Occipital lobe (tissue), 1 donor: ENCODE measurements at regions not wholly inside any gene's neighbourhood (a gene's known extent, or its start where the extent isn't known, plus 50 kb on each side); places are given as distances from the start of the nearest gene placed in this dataset.
"Not testable (repeated sequence)": the region's sequence is repeated elsewhere in the genome, so short reads cannot be mapped to it uniquely, and the experiment has no call there.

Source experiments
- DNase-seq: peaks from one replicate; lab custom pipeline; 2025; lab: John Stamatoyannopoulos, UW

DNA sequence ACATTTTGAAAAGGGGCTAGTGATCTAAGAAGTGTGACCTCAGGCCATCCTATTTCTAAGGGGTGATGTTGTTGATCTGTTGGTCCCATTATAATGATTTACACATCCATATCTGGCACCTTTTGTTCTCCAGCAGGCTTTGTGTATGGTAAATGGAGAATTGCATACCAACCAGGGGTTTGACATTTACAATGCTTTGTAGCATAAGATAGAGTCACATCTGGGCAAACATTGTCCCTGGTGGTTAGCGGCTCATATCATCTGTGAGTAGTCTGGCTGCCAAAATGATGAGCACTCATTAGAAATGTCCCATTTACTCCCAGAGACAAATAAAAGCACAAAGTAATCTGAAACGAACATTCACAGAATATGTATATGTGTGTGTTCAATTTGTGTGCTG, 1775.5 kb upstream of the CELF4 start:
- no peak for DNase-seq

DNA sequence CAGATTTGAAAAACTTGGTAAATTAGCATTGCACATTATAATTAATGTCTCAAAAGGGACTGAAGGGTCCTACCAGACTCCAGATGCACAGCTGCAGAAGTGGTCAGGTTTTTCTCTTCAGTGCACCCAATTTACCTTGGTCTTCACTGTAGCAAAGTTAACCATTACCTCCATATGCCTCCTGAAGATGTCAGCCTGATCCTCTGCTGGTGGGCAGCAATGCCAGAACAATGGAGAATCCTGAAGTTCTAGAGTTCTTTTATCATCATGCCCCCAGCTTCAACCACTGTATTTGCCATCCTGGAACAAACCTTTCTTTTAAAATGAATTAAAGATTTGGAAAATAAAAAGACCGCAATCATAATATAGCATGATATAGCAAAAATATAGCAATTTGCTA, 1774.8 kb upstream of the CELF4 start:
- no peak for DNase-seq

DNA sequence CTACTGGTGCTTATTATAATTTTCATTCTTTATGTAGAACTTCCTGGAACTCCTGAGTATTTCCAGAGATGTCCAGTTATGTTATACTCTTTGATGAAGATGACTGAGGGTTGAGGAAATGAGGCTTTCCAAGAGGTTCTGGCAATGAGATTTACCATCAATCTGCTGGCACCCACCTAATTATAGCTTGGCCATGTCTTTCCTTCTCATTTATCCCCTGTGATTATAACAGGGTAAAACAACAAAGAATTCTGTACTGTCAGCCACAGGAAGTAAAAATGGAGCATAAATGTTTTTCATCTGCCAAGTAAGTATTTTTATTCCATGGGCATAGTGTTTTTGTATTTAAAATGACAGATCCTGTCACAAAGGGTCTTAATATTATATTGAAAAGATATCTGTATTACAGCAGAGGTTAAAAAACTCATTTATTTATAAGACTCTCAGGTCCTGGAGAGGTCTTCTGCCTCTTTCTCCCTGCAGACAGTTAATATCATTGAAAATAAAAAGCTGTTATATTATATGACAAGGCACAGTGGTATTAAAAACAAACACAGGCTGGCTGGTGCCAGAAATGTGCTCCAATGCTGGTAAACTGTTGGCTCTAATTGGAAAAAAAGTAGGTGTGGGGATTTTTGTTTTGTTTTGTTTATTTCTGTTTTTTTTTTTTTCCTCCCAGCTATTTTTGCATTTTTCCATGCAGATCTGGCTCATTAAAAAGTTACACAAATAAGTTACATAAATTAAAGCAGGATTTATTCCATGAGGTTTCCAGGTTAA, 1764.1 kb upstream of the CELF4 start:
- no peak for DNase-seq

DNA sequence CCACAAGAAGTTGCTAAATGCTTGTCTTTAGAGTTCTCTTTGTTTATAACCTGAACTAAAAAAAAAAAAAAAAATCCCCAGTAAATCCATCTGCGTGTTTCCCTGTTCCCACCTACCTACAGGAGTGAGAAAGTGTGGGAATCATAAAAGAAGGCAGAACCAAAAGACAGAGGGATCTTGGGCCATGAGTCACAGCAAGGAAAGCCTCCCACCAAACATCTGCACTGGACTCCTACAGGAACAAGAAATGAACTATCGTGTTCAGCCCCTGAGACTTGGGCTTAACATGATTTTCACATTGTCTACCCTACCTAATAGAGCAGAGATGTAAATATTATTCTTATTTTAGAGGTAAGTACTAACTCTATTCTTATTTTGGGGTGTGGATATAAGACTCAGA, 1761.2 kb upstream of the CELF4 start:
- no peak for DNase-seq

DNA sequence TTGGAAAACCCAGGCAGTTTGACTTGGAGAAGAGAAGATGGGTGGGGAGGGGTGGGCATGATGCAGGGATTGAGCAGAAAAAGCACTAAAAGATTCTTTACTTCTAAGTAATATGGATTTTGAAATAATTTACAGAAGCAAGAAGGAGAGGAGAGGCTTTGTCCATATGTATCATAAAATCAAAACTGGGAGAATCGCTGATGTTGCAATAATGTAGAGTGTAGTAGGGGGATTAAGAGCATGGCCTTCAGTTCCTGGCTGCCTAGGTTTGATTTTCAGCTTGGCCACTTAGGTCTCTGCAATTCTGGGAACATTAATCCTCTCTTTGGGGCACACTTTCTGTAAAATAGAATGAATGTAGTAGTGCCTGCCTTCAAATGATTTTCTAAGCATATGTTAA, 1760.4 kb upstream of the CELF4 start:
- no peak for DNase-seq

DNA sequence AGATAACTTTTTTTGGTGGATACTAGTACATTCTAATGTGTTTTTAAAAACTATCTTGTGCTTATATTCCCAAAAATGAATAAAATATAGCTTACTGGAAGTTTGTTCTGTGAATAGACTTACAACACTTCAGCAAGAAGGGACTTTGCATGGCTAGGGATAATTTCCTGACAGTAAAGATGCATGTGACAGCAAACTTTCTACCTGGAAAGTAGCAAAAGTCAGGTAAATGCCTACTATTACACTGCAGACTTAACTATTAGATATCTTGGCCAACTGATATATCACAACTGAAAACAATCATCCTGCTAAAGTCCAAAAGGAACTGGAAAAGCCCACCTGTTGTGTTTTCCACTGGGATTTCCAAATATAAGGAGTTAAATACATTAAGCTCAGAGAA, 1753.5 kb upstream of the CELF4 start:
- DNase-seq, result no peak

DNA sequence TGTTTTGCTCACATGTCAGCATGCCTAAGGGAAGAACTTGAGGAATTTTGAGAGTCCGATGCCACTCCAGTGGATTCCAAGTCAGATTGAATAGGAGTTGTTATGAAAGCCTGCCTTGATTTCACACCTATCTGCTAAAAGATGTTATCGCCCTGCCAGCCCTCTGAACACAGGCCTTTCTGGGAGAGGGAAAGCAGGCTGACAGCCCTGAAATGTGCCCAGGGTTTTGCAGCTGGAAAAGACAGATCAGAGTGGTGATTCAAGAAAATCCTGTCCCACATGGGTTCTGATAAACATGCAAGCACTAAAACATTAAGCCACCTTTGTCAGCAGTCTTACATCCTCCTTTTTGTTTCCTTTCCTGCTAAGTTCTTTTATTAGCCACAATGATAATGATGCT, 1752.9 kb upstream of the CELF4 start:
- DNase-seq, result no peak

DNA sequence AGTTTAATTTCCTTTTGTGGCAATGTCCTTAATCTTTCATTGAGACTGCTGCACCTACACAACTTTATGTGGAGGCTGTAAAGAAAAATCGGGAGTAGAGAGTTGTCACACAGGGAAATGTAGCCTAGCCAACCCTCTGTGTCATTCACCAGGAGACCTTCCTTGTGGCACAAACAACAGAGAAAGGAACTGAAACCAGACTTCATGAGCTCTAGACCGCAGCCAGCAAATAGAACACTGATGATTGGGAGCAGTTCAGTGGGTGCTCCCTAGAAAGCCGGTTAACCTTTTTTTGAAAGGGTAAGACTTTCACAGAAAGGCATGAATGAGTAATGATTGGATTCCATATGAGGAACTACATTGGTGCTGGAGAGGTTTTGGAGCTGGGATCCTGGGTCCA, 1752.4 kb upstream of the CELF4 start:
- DNase-seq, result no peak

DNA sequence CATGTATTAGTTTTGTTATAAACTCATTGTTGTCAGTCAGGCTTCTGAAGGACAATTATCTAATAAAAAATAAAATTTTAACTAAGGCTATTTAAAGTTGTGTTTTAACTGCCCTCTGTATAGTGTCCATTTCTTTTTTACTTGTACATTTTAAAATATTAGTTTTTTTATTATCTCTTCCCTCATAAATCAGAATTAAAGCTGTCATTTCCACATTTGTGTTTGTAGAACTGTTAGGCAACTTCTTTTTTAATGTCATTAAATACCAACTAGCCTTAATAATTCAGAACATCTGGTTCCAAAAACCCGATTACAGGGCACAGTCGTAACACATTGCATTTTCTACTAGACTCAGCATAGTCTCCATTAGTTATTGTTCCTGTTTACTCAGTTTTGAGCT, 1749.0 kb upstream of the CELF4 start:
- no peak for DNase-seq

DNA sequence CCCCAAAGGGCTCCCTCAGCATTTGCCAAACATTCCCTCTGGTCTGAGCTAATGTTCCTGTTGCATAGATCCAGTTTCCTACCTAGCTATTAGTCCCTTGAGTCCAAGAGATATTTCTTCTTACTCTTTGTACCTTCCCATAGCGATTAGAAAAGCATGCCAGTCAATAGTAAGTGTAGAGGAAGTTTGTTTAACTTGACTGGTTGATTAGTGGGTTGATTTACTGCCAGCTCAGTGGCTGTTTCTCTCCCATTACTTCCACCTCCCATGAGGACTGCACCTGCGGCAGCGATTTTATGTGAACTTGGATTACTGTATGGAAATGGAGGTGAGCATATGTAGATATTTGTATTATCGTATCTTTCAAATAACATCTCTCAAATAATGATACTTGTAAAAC, 1748.4 kb upstream of the CELF4 start:
- no peak for DNase-seq

DNA sequence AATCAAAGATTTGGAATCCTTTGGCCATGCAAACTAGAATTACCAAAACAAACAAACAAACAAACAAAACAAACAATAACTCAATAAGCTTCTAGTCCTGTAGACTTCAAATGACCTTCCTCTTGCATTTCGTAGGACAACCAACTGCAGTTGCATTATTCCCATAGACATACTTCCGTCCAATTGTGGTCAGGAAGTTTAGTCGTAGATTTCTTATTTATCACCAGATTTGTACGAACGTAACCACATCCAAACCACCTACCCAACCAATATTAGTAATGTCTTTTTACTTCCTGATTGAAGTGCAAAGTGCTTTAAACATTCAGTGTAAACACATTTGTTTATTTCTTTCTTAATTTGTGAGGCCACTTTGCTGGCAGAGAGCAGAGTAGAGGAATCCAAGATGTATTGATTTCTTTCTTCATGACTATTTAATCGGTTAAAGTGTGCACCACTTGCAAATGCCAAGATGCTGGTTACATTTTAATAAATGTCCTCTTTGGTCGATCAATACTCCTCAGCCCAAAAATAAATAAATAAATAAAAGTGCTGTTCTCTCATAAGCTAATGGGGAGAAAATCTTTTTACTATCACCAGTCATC, 1745.6 kb upstream of the CELF4 start:
- no peak for DNase-seq

DNA sequence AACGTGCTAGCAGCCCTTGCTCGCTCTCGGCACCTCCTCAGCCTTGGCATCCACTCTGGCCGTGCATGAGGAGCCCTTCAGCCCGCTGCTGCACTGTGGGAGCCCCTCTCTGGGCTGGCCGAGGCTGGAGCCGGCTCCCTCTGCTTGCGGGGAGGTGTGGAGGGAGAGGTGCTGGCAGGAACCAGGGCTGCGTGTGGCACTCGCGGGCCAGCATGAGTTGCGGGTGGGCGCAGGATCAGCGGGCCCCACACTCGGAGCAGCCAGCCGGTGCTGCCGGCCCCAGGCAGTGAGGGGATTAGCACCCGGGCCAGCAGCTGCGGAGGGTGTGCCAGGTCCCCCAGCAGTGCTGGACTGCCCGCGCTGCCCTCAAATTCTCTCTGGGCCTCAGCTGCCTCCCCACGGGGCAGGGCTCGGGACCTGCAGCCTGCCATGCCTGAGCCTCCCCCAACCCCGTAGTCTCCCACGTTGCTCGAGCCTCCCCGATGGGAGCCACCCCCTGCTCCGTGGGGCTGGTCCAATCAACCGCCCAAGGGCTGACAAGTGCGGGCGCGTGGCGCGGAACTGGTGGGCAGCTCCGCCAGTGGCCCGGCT, 1743.4 kb upstream of the CELF4 start:
- not testable (repeated sequence) for DNase-seq

DNA sequence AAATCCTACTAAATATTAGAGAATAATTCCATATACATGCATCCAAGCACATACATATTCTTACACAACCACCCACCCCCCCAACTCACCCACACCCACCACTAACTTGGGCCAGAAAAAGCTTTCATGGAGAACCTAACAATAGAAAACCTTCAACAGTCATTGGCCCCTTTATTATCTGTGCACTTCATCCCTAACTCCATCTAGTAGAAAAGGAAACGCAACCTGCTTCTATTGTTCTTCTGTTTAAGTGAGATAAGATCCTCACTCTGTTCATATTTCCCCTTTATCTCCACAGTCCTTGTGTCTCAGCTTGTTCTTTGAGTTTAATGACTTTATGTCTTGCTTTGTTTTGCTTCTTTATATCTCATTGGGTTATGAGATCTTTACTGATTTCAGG, 1740.2 kb upstream of the CELF4 start:
- no peak for DNase-seq

DNA sequence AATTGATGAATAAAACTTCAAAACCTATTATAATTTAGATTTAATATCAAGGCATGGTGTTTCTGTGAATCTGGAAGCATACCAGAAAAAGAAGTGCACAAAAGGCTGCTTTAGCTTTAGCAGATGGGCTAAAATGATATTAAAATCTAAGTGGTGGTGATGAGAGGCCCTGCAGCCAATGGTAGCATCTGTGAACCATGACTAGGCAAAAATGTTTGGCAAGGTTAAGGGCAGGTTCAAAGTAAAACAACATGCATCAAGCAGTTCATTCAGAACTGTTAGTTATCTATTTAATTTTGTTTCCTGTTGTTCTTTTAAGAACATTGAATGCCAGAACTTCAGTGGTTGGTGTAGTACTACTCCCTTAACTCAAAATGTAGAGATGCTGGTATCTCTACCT, 1736.9 kb upstream of the CELF4 start:
- no peak for DNase-seq

DNA sequence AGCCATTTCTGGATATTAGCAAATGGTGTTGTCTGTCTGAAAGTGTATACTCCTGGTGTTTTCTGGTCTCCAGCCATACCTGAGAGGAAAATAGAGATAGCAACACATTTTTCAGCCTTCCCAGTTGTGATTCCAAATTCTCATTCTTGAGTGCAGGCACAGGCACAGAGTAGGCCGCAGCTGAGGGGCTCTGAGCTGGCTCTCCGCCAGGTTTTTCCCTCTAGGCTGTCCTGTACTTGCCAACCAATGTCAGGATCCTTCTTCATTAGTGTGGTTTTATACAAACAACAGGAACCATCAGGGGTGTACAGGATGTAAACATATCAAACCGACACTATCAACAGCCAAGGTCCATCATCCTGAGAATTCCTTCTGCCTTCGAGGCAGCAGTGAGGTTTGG, 1733.6 kb upstream of the CELF4 start:
- DNase-seq, result no peak

DNA sequence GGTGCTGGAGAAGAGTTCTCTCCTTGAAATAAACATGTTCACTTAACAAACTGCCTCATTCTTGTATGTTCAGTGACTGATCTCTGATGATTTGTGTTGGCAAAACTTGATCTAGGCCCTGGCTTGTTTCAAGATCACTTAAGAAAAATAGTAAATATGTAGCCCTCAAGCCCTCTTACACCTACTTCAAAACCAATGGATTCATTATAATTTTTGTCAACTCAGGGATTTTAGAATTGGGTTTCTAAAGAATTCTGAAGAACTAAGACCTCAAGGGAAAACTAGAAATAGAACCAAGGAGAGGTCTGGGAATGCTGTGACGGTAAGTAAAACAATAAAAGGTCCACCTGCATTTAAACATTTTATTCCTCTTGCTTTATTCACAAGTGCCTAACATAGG, 1731.6 kb upstream of the CELF4 start:
- no peak for DNase-seq

DNA sequence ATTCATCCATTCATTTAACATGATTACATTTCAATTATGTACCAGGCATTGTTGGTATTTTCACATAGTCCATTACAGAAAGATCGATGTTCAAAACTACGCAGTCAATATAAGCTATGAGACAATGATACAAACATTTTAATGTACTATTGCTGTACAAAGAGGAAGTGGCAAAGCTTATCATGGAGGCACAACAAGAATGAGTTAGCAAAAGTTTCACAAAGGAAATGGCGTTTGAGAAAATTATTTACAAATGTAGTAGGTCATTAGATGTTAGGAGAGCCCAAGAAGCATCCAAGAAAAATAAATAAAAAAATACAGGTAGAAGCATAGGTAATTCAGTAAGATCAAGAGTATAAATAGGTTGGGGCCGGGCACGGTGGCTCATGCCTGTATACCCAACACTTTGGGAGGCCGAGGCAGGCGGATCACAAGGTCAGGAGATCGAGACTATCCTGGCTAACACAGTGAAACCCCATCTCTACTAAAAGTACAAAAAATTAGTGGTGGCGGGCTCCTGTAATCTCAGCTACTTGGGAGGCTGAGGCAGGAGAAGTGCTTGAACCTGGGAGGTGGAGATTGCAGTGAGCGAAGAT, 1730.8 kb upstream of the CELF4 start:
- DNase-seq, result no peak

DNA sequence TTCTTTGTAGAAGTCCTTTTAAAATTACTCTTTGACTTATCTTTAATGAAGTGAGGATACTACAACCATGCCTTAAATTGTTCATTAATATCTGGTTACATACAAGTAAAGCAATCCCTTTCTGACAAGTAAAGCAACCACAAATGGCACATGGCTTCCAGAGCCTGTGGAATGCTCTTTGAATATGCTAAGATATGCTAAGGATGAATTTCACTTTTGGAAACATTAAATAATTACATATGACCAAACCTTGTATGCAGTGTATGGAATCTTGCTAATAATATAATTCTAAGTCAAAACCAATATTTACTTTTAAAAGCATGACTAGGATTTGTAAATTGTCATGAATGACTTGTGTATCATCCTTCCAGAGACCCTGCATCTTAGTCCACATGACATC, 1711.2 kb upstream of the CELF4 start:
- DNase-seq, result no peak

DNA sequence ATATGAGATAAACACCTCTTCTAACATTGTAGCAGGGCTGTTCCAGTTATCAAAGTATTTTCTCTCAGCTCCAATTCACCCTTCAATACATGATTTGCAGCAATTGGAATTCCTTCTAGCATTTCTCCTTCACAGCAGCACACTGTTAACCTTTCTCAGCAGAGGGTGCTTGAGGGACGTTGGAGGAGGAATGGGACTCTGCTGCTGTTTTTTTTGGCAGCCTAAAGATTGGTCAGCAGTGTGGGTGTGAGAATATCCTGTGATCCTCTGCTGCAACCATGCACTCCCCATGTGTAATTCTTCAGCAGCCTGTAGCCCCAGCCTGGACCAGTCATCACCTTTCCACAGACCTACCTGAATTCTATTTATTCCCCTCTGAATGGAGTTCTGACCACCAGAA, 1708.9 kb upstream of the CELF4 start:
- DNase-seq, result no peak

DNA sequence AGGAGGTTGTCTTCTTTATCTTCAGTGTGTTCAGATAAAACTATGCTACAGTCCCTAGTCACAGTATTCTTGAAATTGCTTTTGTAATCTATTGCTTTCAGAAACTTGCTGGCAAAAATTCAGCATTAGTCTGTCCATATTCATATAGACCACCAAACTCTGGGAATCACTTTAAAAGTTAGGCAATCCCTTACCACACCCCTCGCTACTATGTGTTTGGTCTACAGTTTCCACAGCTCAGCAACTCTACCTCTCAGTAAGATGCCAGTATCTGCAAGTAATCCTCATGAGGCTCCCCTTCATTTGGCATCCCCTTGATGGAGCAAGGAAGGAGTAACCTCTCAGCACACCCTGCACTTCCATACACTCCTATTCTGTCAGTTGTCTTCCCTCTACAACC, 1706.6 kb upstream of the CELF4 start:
- no peak for DNase-seq

DNA sequence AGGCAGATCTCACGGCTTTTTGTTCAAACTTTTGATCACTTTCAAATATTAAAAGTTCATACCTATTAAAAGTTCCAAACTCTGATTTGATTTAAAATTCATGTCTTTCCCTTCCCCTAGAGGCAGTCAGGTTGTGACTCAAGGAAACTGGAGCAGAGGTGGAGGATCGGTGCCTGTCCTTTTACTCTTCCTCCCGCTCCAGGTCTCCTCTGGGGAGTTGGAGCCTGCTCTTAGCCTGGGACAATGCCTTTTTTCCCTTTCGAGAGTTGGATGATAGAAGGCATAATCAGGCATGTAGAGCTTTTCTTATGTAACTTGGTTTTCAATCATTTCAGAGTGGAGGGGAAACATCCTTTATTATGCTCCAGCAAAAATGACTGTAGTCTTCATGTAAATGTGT, 1706.1 kb upstream of the CELF4 start:
- no peak for DNase-seq

DNA sequence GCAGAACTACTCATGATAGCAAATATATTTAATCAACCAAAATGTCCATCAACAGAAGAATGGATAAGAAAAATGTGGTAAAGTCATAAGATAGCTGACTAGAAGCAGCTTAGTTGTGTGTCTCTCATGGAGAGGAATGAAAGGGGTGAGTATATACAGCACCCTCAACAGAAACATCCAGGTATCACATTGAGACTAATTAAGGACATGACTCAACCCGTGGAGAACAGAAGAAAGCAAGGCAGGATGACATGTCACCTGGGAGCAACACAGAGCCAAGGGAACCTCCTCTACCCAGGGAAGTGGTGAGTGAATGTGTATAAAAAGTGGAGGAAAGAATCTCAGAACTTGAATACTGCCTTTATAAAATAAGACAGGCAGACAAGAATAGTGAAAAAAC, 1695.0 kb upstream of the CELF4 start:
- DNase-seq, result no peak

DNA sequence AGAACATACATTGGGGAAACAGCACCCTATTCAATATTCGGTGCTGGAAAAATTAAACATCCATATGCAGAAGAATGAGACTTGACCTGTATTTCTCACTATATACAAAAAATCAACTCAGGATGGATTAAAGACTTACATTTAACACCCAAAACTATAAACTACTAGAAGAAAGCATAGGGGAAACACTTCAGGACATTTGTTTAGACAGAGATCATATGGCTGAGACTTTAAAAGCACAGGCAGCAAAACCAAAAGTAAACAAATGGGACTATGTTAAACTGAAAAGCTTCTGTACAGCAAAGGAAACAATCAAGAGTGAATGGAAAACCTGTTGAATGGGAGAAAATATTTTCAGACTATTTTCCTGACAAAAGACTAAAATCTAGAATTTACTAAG, 1694.1 kb upstream of the CELF4 start:
- no peak for DNase-seq
